MCF 10A (cell line): ENCODE measurements at regions not wholly inside any gene's neighbourhood (a gene's known extent, or its start where the extent isn't known, plus 50 kb on each side); places are given as distances from the start of the nearest gene placed in this dataset.

Source experiments
- BruUV-seq: library from RNA; stranded (reverse); fragments of 400-500 nt; replicated peaks from 2 replicates; lab custom pipeline; 2021; lab: Mats Ljungman, UMichigan
- CTCF ChIA-PET: fragments of 300-600 bp; sonication (Branson Sonifier 250); formaldehyde crosslinking; extraction: SDS; loops from one replicate; lab custom pipeline; 2021; ENCODE audit warnings: antibody characterized with exemption, inconsistent platforms; lab: Yijun Ruan, JAX
- POLR2A ChIA-PET: fragments of 300-600, 350-650 bp; sonication (Branson Sonifier 250); formaldehyde crosslinking; extraction: SDS; loops from one replicate; lab custom pipeline; 2020; ENCODE audit warnings: antibody characterized with exemption, inconsistent platforms; lab: Yijun Ruan, JAX
- DNase-seq: peaks from one replicate; pipeline ENCODE4 v3.0.0-alpha.2; 2018; ENCODE audit not compliant: unreplicated experiment
- H3K27ac Mint-ChIP-seq: one replicate; pipeline ENCODE4 v1.8.0; 2022; ENCODE audit warnings: mild to moderate bottlenecking, low read depth, mixed read lengths; ENCODE audit not compliant: unreplicated experiment
- H3K27me3 Mint-ChIP-seq: one replicate; pipeline ENCODE4 v1.8.0; 2022; ENCODE audit warnings: mixed read lengths; ENCODE audit not compliant: insufficient read depth, unreplicated experiment
- H3K36me3 Mint-ChIP-seq: one replicate; pipeline ENCODE4 v1.8.0; 2022; ENCODE audit warnings: mild to moderate bottlenecking, moderate library complexity, mixed read lengths; ENCODE audit not compliant: insufficient read depth, unreplicated experiment
- H3K4me1 Mint-ChIP-seq: one replicate; pipeline ENCODE4 v1.8.0; 2022; ENCODE audit warnings: mixed read lengths; ENCODE audit not compliant: insufficient read depth, unreplicated experiment
- H3K4me3 Mint-ChIP-seq: one replicate; pipeline ENCODE4 v1.8.0; 2022; ENCODE audit warnings: mild to moderate bottlenecking, moderate library complexity, mixed read lengths; ENCODE audit not compliant: unreplicated experiment
- H3K9me3 Mint-ChIP-seq: one replicate; pipeline ENCODE4 v1.8.0; 2022; ENCODE audit warnings: mixed read lengths; ENCODE audit not compliant: unreplicated experiment
- CTCF ChIP-seq: fragments of 200-600 bp; IDR thresholded peaks from one replicate; pipeline ENCODE4 v1.8.0; 2022; ENCODE audit warnings: antibody characterized with exemption, mild to moderate bottlenecking; ENCODE audit not compliant: unreplicated experiment
- intact Hi-C: fragments of 100-400 bp; cut with micrococcal nuclease; formaldehyde crosslinking; loops from 2 replicates; pipeline ENCODE4 v1.14.1; 2022

GRCh38 chrX:93332329-93332728 is 341.0 kb downstream of the NAP1L3 start:
- DNase-seq: no peak
- BruUV-seq: no TSS peak
- CTCF ChIA-PET: no interaction called here
- Mint-ChIP-seq H3K4me3 (no peak overlapping the region), H3K36me3 (no peaks in the 10 kb centered on the region), H3K9me3 (no peaks in the 10 kb centered on the region), H3K27ac (no peak overlapping the region), H3K4me1 (no peaks in the 10 kb centered on the region), H3K27me3 (peaks cover 42% of the 10 kb centered on the region)
- POLR2A ChIA-PET: no interaction called here
- intact Hi-C loops: no loop called here
- TF ChIP-seq CTCF: no peak

- BruUV-seq: no TSS peak
- POLR2A ChIA-PET: no interaction called here
These were observed 351.3 kb downstream of the NAP1L3 start for GRCh38 chrX:93322110-93322509.

GRCh38 chrX:93319609-93320008 is 353.8 kb downstream of the NAP1L3 start:
- CTCF ChIA-PET: no interaction called here
- Mint-ChIP-seq H3K4me1 (no peaks in the 10 kb centered on the region), H3K27me3 (no peaks in the 10 kb centered on the region), H3K27ac (no peak overlapping the region), H3K9me3 (no peaks in the 10 kb centered on the region), H3K4me3 (no peak overlapping the region), H3K36me3 (no peaks in the 10 kb centered on the region)
- BruUV-seq: no TSS peak
- TF ChIP-seq CTCF: no peak
- POLR2A ChIA-PET: no interaction called here
- DNase-seq: no peak
- intact Hi-C loops: no loop called here

More at GRCh38 chrX:93322110-93322509, 351.3 kb downstream of the NAP1L3 start:
- no peaks in the 10 kb centered on the region for H3K4me1 Mint-ChIP-seq
- no peaks in the 10 kb centered on the region for H3K9me3 Mint-ChIP-seq
- CTCF ChIA-PET: interaction anchor here (0.5 kb wide), 1 partner anchor 165 kb away, joined by 4 read pairs; no protein-coding TSS in a partner anchor
- intact Hi-C loops: no loop called here
- no peaks in the 10 kb centered on the region for H3K36me3 Mint-ChIP-seq
- DNase-seq: no peak
- H3K27ac Mint-ChIP-seq: no peak overlapping the region
- H3K27me3 Mint-ChIP-seq: no peaks in the 10 kb centered on the region
- no peak overlapping the region for H3K4me3 Mint-ChIP-seq
- no peak for TF ChIP-seq CTCF
